ENCODE measurements at regions not wholly inside any gene's neighbourhood (a gene's known extent, or its start where the extent isn't known, plus 50 kb on each side); places are given as distances from the start of the nearest gene placed in this dataset.

- TF ChIP-seq IRF5 (IDR thresholded peaks at IDR 0.05; ENCODE audit: borderline replicate concordance) = no peak
- no peak for TF ChIP-seq MXI1 (IDR thresholded peaks at IDR 0.05; ENCODE audit: low read depth, low read length)
- TF ChIP-seq BMI1 (IDR thresholded peaks at IDR 0.05; ENCODE audit: borderline replicate concordance) = no peak
- no peak for TF ChIP-seq BACH1 (IDR thresholded peaks at IDR 0.05; ENCODE audit: borderline replicate concordance)
- no peak for TF ChIP-seq CBX3 (IDR thresholded peaks at IDR 0.05; ENCODE audit: borderline replicate concordance, low read depth)
- no peak for TF ChIP-seq ZNF622 (IDR thresholded peaks at IDR 0.05)
- TF ChIP-seq JUNB (IDR thresholded peaks at IDR 0.05) = no peak
These were observed 61.0 kb upstream of the NKAIN2 start (continued) for GRCh38 chr6:123742626-123743025.

- H3K9ac ChIP-seq (ENCODE audit: control insufficient read depth, insufficient read depth, low read length) = no peak overlapping the region
- intact Hi-C loops (cut with micrococcal nuclease; ENCODE audit: unreplicated experiment) (no loop called here), in situ Hi-C loops (cut with MboI) (no loop called here)
- FAIRE-seq (no peak), ATAC-seq (no peak), DNase-seq (ENCODE audit: low read depth, low spot score) (no peak)
- POLR2A ChIA-PET = no interaction called here
- H2AFZ ChIP-seq (ENCODE audit: control insufficient read depth, low read depth, low read length) = no peak overlapping the region
- SMC1A ChIA-PET (ENCODE audit: uncharacterized antibody, unreplicated experiment) = no interaction called here
- no TSS peak for BruUV-seq (replicated peaks)
- no peak overlapping the region for H3K4me3 ChIP-seq
- H3K4me2 ChIP-seq (ENCODE audit: control insufficient read depth, insufficient read depth) = no peak overlapping the region
- no peaks in the 10 kb centered on the region for H3K4me1 ChIP-seq (ENCODE audit: control insufficient read depth, insufficient read depth, low read length)
- CTCF ChIA-PET = interaction anchor here (1.0 kb wide), 1 partner anchor 18 kb away, joined by 4 read pairs; no protein-coding TSS in a partner anchor
- H3K9me3 ChIP-seq (replicated peaks; ENCODE audit: control insufficient read depth, insufficient read depth, low read length) = no peaks in the 10 kb centered on the region
- no peak overlapping the region for H3K27ac ChIP-seq (ENCODE audit: control insufficient read depth, insufficient read depth)
- H3K36me3 ChIP-seq (ENCODE audit: control insufficient read depth in 2 of 2, insufficient read depth in 2 of 2, low read length in 1 of 2) = no peaks in the 10 kb centered on the region
- no peak for TF ChIP-seq SREBF1 (IDR thresholded peaks at IDR 0.05; ENCODE audit: low read length)
- TF ChIP-seq ZNF24 (IDR thresholded peaks at IDR 0.05) = no peak
- no peak for TF ChIP-seq EP300 (IDR thresholded peaks at IDR 0.05; ENCODE audit: borderline replicate concordance in 1 of 2, control insufficient read depth in 1 of 2, low read depth in 2 of 2, low read length in 2 of 2)
- TF ChIP-seq SUPT20H (IDR thresholded peaks at IDR 0.05; ENCODE audit: borderline replicate concordance, control insufficient read depth, low read depth, low read length) = no peak
- no peak for TF ChIP-seq BCL11A (IDR thresholded peaks at IDR 0.05; ENCODE audit: low read depth, low read length)
- no peak for TF ChIP-seq MTA2 (IDR thresholded peaks at IDR 0.05; ENCODE audit: low read depth)
- TF ChIP-seq, protein P1, sequence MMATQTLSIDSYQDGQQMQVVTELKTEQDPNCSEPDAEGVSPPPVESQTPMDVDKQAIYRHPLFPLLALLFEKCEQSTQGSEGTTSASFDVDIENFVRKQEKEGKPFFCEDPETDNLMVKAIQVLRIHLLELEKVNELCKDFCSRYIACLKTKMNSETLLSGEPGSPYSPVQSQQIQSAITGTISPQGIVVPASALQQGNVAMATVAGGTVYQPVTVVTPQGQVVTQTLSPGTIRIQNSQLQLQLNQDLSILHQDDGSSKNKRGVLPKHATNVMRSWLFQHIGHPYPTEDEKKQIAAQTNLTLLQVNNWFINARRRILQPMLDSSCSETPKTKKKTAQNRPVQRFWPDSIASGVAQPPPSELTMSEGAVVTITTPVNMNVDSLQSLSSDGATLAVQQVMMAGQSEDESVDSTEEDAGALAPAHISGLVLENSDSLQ (IDR thresholded peaks at IDR 0.05) = no peak
- TF ChIP-seq NR2F1 (conservative IDR thresholded peaks at IDR 0.05) = no peak
- TF ChIP-seq, protein P2, sequence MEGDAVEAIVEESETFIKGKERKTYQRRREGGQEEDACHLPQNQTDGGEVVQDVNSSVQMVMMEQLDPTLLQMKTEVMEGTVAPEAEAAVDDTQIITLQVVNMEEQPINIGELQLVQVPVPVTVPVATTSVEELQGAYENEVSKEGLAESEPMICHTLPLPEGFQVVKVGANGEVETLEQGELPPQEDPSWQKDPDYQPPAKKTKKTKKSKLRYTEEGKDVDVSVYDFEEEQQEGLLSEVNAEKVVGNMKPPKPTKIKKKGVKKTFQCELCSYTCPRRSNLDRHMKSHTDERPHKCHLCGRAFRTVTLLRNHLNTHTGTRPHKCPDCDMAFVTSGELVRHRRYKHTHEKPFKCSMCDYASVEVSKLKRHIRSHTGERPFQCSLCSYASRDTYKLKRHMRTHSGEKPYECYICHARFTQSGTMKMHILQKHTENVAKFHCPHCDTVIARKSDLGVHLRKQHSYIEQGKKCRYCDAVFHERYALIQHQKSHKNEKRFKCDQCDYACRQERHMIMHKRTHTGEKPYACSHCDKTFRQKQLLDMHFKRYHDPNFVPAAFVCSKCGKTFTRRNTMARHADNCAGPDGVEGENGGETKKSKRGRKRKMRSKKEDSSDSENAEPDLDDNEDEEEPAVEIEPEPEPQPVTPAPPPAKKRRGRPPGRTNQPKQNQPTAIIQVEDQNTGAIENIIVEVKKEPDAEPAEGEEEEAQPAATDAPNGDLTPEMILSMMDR (IDR thresholded peaks at IDR 0.05 in 2 of 3, conservative IDR thresholded peaks at IDR 0.05 in 1 of 3; ENCODE audit: control insufficient read depth in 2 of 3, extremely low read depth in 1 of 3, insufficient read depth in 1 of 3, low read depth in 3 of 3, low read length in 3 of 3) = no peak
- TF ChIP-seq HDAC6 (IDR thresholded peaks at IDR 0.05; ENCODE audit: unreplicated experiment) = no peak
- TF ChIP-seq, protein P3, sequence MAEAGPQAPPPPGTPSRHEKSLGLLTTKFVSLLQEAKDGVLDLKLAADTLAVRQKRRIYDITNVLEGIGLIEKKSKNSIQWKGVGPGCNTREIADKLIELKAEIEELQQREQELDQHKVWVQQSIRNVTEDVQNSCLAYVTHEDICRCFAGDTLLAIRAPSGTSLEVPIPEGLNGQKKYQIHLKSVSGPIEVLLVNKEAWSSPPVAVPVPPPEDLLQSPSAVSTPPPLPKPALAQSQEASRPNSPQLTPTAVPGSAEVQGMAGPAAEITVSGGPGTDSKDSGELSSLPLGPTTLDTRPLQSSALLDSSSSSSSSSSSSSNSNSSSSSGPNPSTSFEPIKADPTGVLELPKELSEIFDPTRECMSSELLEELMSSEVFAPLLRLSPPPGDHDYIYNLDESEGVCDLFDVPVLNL (IDR thresholded peaks at IDR 0.05; ENCODE audit: low read depth, low read length) = no peak
- H3K79me2 ChIP-seq (ENCODE audit: control insufficient read depth, insufficient read depth, low read length) = no peaks in the 10 kb centered on the region
- no peaks in the 10 kb centered on the region for H3K27me3 ChIP-seq (replicated peaks in 1 of 2; ENCODE audit: control insufficient read depth in 2 of 2, insufficient read depth in 2 of 2, low read length in 1 of 2)
- RAD21 ChIA-PET (ENCODE audit: unreplicated experiment) = no interaction called here
- H4K20me1 ChIP-seq (ENCODE audit: control insufficient read depth, insufficient read depth) = no peaks in the 10 kb centered on the region
These were observed 70.5 kb upstream of the NKAIN2 start for GRCh38 chr6:123733180-123733579.
